K562 (cell line): ENCODE measurements at regions not wholly inside any gene's neighbourhood (a gene's known extent, or its start where the extent isn't known, plus 50 kb on each side); places are given as distances from the start of the nearest gene placed in this dataset.

Source experiments
- ADNP ChIP-seq: fragments of 200-800 bp; sonication (Bioruptor generic); IDR thresholded peaks from 2 replicates; pipeline ENCODE4 v1.6.1; 2016; ENCODE audit warnings: missing genetic modification characterization, missing compliant biosample characterization
- CTCF ChIP-seq, 3 experiments: IDR thresholded peaks in 2 of 3; conservative IDR thresholded peaks in 1 of 3; 2 replicates each; pipeline ENCODE4 v1.5.1; 2011 to 2012; ENCODE audit warnings: low read length in 3 of 3, mild to moderate bottlenecking in 3 of 3, control low read depth in 2 of 3, improper control_type of control experiment in 1 of 3, inconsistent platforms in 1 of 3, low read depth in 1 of 3, mixed read lengths in 1 of 3, moderate library complexity in 1 of 3; ENCODE audit not compliant: insufficient read depth in 2 of 3
- NONO ChIP-seq, 2 experiments: fragments of 200-400 bp in 1 of 2; fragments of 450-650 bp in 1 of 2; formaldehyde crosslinking in 1 of 2; IDR thresholded peaks; 2 replicates each; pipeline ENCODE4 v1.6.1; 2017; ENCODE audit warnings: low read depth in 2 of 2, mild to moderate bottlenecking in 2 of 2, moderate library complexity in 2 of 2, low read length in 1 of 2
- POLR2A ChIP-seq: fragments of 450-650 bp; conservative IDR thresholded peaks from 2 replicates; pipeline ENCODE4 v1.6.1; 2016
- RAD21 ChIP-seq, 2 experiments: fragments of 250-450 bp in 1 of 2; fragments of 450-650 bp in 1 of 2; sonication (Bioruptor Pico) in 1 of 2; formaldehyde crosslinking in 1 of 2; IDR thresholded peaks in 1 of 2; conservative IDR thresholded peaks in 1 of 2; 2 replicates each; pipeline versions ENCODE4 v1.4.0 to v1.8.0; 2020 to 2022; ENCODE audit warnings: mild to moderate bottlenecking in 2 of 2, moderate library complexity in 1 of 2
- ZNF384 ChIP-seq: IDR thresholded peaks from 2 replicates; pipeline ENCODE4 v1.6.1; 2012; ENCODE audit warnings: low read depth, low read length, improper control_type of control experiment
- ZNF586 ChIP-seq: fragments of 450-650 bp; formaldehyde crosslinking; conservative IDR thresholded peaks from 2 replicates; pipeline ENCODE4 v1.4.0; 2020; ENCODE audit warnings: mild to moderate bottlenecking, moderate library complexity

- TF ChIP-seq ZNF586 (CRISPR knock-in tag) (no peak), ZNF384 (no peak), CTCF (IDR thresholded peaks at IDR 0.05 in 2 of 3, conservative IDR thresholded peaks at IDR 0.05 in 1 of 3; ENCODE audit: insufficient read depth in 2 of 3, low read depth in 1 of 3, low read length in 3 of 3) (no peak), NONO (IDR thresholded peaks at IDR 0.05; ENCODE audit: low read depth in 2 of 2, low read length in 1 of 2) (no peak), RAD21 (CRISPR knock-in tag; conservative IDR thresholded peaks at IDR 0.05 in 1 of 2, IDR thresholded peaks at IDR 0.05 in 1 of 2) (no peak), POLR2A (no peak), ADNP (tag) (no peak)
These were observed 163.3 kb upstream of the THBS1 start for GRCh38 chr15:39417366-39418134.
